Gastroesophageal sphincter (tissue), 4 donors: ENCODE measurements at regions not wholly inside any gene's neighbourhood (a gene's known extent, or its start where the extent isn't known, plus 50 kb on each side); places are given as distances from the start of the nearest gene placed in this dataset.

Experiments
- ATAC-seq: fragments of 150-250 bp; one replicate; pipeline ENCODE4 v1.9.1; 2016; ENCODE audit warnings: mild to moderate bottlenecking, moderate library complexity
- H3K27ac ChIP-seq, 4 donors: fragments of 200-600 bp; sonication (generic) in 3 of 4; 1 replicate in 3 of 4; 2 replicates in 1 of 4; pipeline ENCODE4 v1.5.1; 2016 to 2019
- H3K27me3 ChIP-seq: fragments of 200-600 bp; sonication (generic); one replicate; pipeline ENCODE4 v1.5.1; 2019
- H3K36me3 ChIP-seq, 2 donors: fragments of 200-600 bp; sonication (generic); one replicate each; pipeline ENCODE4 v1.5.1; 2019; ENCODE audit warnings: control low read depth in 1 of 2
- H3K4me1 ChIP-seq, 3 donors: fragments of 200-600 bp; sonication (generic); 1 replicate in 2 of 3; 2 replicates in 1 of 3; pipeline ENCODE4 v1.5.1; 2016 to 2019; ENCODE audit warnings: control low read depth in 2 of 3
- H3K4me3 ChIP-seq, 2 donors: fragments of 200-600 bp; sonication (generic); one replicate each; pipeline ENCODE4 v1.5.1; 2019; ENCODE audit warnings: mild to moderate bottlenecking in 1 of 2, moderate library complexity in 1 of 2
- H3K9me3 ChIP-seq, 3 donors: fragments of 200-600 bp; sonication (generic); one replicate each; pipeline ENCODE4 v1.5.1; 2017 to 2019; ENCODE audit warnings: control low read depth in 2 of 3
- CTCF ChIP-seq, 4 experiments: fragments of 200-600 bp in 2 of 4; fragments of 450-650 bp in 2 of 4; sonication (generic) in 1 of 4; IDR thresholded peaks; one replicate each; pipeline ENCODE4 v1.5.1; 2017 to 2019; ENCODE audit warnings: antibody characterized with exemption in 4 of 4, mild to moderate bottlenecking in 2 of 4, moderate library complexity in 2 of 4
- EP300 ChIP-seq: sonication (generic); formaldehyde crosslinking; IDR thresholded peaks from one replicate; pipeline ENCODE4 v1.6.1; 2017; ENCODE audit warnings: antibody characterized with exemption, mild to moderate bottlenecking
- POLR2A ChIP-seq, 2 donors: fragments of 450-650 bp; IDR thresholded peaks; one replicate each; pipeline ENCODE4 v1.6.1; 2017; ENCODE audit warnings: antibody characterized with exemption in 2 of 2, mild to moderate bottlenecking in 2 of 2, moderate library complexity in 1 of 2
- POLR2AphosphoS5 ChIP-seq: sonication (generic); formaldehyde crosslinking; IDR thresholded peaks from one replicate; pipeline ENCODE4 v1.6.1; 2017; ENCODE audit warnings: antibody characterized with exemption
- WGBS, 2 donors: methylation state at CpG; one replicate each; pipeline ENCODE4 v1.1.5; 2018; ENCODE audit warnings: low coverage in 1 of 2; 5-methylcytosine and 5-hydroxymethylcytosine counted together

- no peaks in the 10 kb centered on the region for H3K27me3 ChIP-seq
- 43 to 50% methylated on average over 1 of the region's 1 CpG for WGBS, 2 donors
- no peak overlapping the region for H3K4me3 ChIP-seq
- peaks cover 0 to 14% (median 0%) of the 10 kb centered on the region in 3 donors for H3K9me3 ChIP-seq
- H3K27ac ChIP-seq = no peak overlapping the region
- no peak for ATAC-seq
- TF ChIP-seq POLR2AphosphoS5 = no peak
- TF ChIP-seq EP300 = no peak
- no peaks in the 10 kb centered on the region for H3K36me3 ChIP-seq
- no peaks in the 10 kb centered on the region for H3K4me1 ChIP-seq
Observed at GRCh38 chr18:25455159-25455558, 103.2 kb upstream of the ZNF521 start.

GRCh38 chr18:25454730-25455129, 102.8 kb upstream of the ZNF521 start:
- H3K4me3 ChIP-seq = no peak overlapping the region
- H3K36me3 ChIP-seq = no peaks in the 10 kb centered on the region
- H3K9me3 ChIP-seq = peaks cover 0 to 14% (median 0%) of the 10 kb centered on the region in 3 donors
- WGBS, 2 donors = 83 to 85% methylated on average over 3 of the region's 3 CpGs
- no peaks in the 10 kb centered on the region for H3K27me3 ChIP-seq
- H3K4me1 ChIP-seq = no peaks in the 10 kb centered on the region
- H3K27ac ChIP-seq = no peak overlapping the region
- TF ChIP-seq CTCF (IDR thresholded peaks at IDR 0.05) (no peak), EP300 (no peak), POLR2AphosphoS5 (no peak), POLR2A (IDR thresholded peaks at IDR 0.05) (no peak)
- no peak for ATAC-seq

GRCh38 chr18:25454270-25454659, 102.3 kb upstream of the ZNF521 start:
- H3K9me3 ChIP-seq = peaks cover 0 to 14% (median 0%) of the 10 kb centered on the region in 3 donors
- no peak overlapping the region for H3K27ac ChIP-seq
- H3K4me3 ChIP-seq = no peak overlapping the region
- TF ChIP-seq POLR2AphosphoS5 (no peak), POLR2A (IDR thresholded peaks at IDR 0.05) (no peak), CTCF (IDR thresholded peaks at IDR 0.05) (no peak), EP300 (no peak)
- no peaks in the 10 kb centered on the region for H3K4me1 ChIP-seq
- 82 to 85% methylated on average over 4 of the region's 4 CpGs for WGBS, 2 donors
- H3K36me3 ChIP-seq = no peaks in the 10 kb centered on the region
- no peaks in the 10 kb centered on the region for H3K27me3 ChIP-seq
- ATAC-seq = no peak

GRCh38 chr18:25453556-25454269, 101.7 kb upstream of the ZNF521 start:
- ATAC-seq = peak; percentile 88
- 60 to 62% methylated on average over 6 to 7 of the region's 7 CpGs for WGBS, 2 donors

GRCh38 chr18:25451077-25451658, 99.2 kb upstream of the ZNF521 start:
- Histone ChIP-seq H3K27ac (no peak overlapping the region), H3K4me1 (no peaks in the 10 kb centered on the region), H3K36me3 (no peaks in the 10 kb centered on the region), H3K4me3 (no peak overlapping the region), H3K9me3 (peaks cover 0 to 14% (median 0%) of the 10 kb centered on the region in 3 donors), H3K27me3 (no peaks in the 10 kb centered on the region)
- TF ChIP-seq POLR2A (IDR thresholded peaks at IDR 0.05) = no peak
- WGBS, 2 donors = 93 to 97% methylated on average over 4 to 5 of the region's 5 CpGs
- no peak for ATAC-seq

More at GRCh38 chr18:25453556-25454269, 101.7 kb upstream of the ZNF521 start:
- H3K27ac ChIP-seq = no peak overlapping the region
- no peak for TF ChIP-seq CTCF (IDR thresholded peaks at IDR 0.05)
- TF ChIP-seq POLR2A (IDR thresholded peaks at IDR 0.05) = no peak
- TF ChIP-seq POLR2AphosphoS5 = no peak
- TF ChIP-seq EP300 = no peak
- H3K36me3 ChIP-seq = no peaks in the 10 kb centered on the region
- H3K9me3 ChIP-seq = peaks cover 0 to 14% (median 0%) of the 10 kb centered on the region in 3 donors
- H3K4me3 ChIP-seq = no peak overlapping the region
- no peaks in the 10 kb centered on the region for H3K4me1 ChIP-seq
- H3K27me3 ChIP-seq = no peaks in the 10 kb centered on the region

GRCh38 chr18:25449046-25449445, 97.1 kb upstream of the ZNF521 start:
- Histone ChIP-seq H3K4me1 (no peaks in the 10 kb centered on the region), H3K36me3 (no peaks in the 10 kb centered on the region), H3K9me3 (peaks cover 0 to 14% (median 0%) of the 10 kb centered on the region in 3 donors), H3K27ac (no peak overlapping the region), H3K27me3 (no peaks in the 10 kb centered on the region), H3K4me3 (no peak overlapping the region)
- no peak for TF ChIP-seq EP300
- TF ChIP-seq POLR2AphosphoS5 = no peak
- no peak for TF ChIP-seq POLR2A (IDR thresholded peaks at IDR 0.05)
- no peak for ATAC-seq
